Activated CD4-positive, alpha-beta T cell treated with anti-CD3 and anti-CD28 coated beads, Interleukin-2, amount 50 U/mL, for 16 hours (primary cell): ENCODE measurements at regions not wholly inside any gene's neighbourhood (a gene's known extent, or its start where the extent isn't known, plus 50 kb on each side); places are given as distances from the start of the nearest gene placed in this dataset.

Source experiments
- DNase-seq: peaks from one replicate; pipeline ENCODE4 v3.0.0-alpha.2; 2020

DNA sequence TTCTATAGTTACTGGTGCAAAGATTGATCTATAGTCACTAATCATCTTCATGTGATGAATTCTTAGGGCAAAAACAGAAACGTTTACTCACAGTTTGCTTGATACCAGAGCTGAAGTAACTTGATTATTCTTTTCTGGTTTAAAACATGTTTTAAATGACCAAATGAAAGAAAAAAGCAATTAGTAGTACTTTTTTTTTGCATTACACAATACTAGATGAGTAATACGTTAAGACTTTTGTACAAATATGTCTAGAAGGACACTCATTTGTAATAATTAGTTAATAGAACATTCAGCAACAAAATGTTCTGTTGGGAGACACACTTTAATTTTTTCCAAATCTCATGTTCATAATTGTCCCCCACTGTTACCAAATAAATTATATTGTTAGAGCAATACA is 523.2 kb downstream of the SOX2 start:
- no peak for DNase-seq

- DNase-seq = no peak
Observed at GRCh38 chr3:182235504-182235903, 523.8 kb downstream of the SOX2 start.

DNA sequence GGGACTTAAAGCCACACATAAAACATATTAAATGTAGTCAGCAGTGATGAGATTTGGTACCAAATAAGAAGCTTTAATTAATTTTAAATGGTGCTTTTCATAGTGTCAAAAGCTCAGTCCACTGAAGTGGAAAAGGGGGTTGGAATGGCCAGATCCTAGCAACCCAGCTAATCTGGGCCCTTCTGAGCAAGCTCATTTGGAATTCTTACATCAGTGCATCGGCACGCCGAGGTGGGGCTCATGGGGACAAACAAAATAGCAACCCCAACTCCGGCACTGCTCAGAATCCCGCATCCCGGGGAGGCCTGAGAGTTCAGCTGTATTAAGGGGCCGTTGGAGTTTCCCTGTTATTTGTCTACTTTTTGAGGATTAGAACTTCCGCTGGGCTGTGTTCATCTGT is 526.4 kb downstream of the SOX2 start:
- DNase-seq = no peak

GRCh38 chr3:182239316-182239715 is 527.6 kb downstream of the SOX2 start:
- DNase-seq = no peak

- DNase-seq = no peak
Observed at GRCh38 chr3:182240474-182240873, 528.7 kb downstream of the SOX2 start.

DNA sequence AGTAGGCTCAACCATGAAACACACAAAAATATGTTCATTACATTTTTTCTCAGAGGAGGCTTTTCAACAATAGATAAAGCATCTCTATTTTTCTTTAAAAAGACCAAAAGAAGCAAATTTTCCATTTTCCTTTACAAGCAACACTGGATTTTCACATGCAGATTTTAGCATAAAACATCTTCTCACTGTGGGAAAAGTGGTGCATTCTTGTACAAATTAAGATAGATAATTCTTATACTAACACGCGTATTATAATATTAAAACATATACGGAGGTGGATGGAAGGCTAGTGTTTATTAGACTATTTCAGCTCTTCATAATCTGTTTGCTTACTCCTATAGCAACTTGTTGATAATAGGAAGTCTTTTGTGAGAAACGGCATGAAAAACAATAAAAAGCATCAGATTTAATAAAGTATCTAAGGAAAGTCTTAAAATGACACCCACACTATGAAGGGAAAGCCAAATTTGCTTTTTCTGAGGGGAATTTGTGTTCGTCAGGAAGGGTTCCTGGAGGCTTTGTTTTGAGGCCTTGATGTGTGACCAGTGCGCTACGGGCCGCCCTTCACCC is 529.6 kb downstream of the SOX2 start:
- DNase-seq = no peak

DNA sequence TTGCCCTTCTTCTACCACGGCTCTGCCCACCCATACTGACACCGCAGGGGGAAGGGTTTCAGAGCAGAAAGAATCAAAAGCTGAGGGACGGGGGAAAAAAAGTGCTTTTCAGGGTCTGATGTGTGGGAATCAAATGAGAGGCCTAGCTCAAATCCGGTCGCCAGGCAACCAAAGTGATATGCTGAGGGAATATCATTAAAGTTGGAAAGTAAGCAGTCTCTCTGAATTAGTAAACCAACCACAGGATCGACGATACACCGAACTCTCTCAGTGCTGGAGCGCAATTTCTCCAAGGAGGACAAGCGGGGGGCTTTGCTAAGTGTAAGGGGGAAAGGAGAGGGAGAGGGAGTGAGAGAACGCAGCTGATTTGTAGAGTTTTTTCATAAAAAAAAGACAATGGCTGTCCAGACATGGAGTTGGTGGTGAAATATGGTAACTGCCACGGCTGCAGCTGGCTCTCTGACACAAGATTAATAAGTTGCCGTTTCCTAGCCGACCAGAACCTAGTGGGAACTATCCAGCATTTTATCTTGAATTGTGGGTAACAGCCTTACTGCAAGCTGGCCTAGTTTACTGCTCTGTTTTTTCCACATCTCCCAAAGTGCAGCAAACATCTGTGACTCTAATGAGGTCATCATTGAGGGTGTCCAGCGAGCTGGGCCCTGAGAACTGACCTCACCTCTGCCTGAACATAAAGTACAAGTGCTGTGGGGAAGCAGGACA is 530.2 kb downstream of the SOX2 start:
- no peak for DNase-seq

DNA sequence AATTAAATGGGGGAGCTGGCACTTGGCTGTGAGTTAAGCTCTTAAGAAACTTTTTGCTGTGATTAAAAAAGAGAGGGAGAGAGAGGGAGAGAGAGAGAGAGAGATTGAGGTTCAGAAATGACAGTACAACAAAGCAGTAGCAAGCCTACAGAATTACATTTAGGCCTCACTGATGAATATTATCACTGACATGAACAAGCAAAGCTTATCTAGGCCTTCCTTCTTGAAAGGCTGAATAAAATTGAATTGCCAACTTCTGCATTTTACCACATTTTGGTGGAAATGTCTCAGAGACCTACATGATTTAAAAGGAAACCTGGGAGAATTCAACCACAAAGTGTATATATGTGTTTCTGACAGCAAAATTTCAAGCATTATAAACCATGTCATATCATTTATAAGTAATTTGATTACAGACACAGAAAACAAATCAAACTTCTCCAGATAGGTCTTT is 530.8 kb downstream of the SOX2 start:
- no peak for DNase-seq

DNA sequence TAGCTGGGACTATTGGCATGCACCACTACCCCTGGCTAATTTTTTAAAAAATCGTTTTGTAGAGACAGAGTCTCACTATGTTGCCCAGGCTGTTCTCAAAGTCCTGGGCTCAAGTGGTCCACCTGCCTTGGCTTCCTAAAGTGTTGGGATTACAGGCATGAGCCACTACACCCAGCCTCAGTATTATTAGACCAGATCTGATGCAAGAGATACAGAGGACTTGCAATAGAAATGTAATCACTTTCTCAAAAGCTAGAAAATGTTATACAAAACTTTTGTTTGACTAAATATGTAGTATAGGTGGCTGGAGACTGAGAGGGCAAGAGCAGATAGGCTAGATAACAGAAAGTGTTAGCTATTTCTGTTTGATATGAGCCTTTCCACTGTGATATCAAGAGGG is 531.9 kb downstream of the SOX2 start:
- DNase-seq = no peak

- DNase-seq = no peak
Observed at GRCh38 chr3:182244222-182244971, 532.7 kb downstream of the SOX2 start.

GRCh38 chr3:182245059-182245458 is 533.3 kb downstream of the SOX2 start:
- no peak for DNase-seq

- DNase-seq = no peak
Observed at GRCh38 chr3:182246870-182247269, 535.1 kb downstream of the SOX2 start.

DNA sequence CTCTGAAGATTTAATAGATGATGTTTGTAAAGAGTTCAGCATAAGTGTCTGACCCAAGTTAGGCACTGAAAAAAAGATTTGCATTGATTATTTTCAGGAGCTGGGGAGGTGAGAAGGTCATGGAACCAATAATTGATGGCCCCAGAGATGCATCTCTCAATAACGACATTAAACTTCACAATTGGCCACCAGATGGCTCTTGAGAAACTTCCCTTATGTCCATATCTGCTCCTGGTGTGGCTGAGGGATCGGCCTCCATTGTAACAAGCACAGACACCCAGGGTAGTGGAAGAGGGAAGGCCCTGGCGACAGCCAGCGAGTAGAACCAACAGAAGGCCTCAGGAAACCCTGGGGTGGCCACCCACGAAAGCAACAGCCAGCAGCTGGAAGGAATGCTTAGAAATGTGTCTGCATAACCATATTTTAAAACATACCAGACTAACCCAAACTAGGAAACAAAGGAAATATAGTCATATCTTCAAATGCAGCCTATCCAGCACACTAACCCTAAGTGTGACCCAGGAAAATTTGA is 536.7 kb downstream of the SOX2 start:
- no peak for DNase-seq

DNA sequence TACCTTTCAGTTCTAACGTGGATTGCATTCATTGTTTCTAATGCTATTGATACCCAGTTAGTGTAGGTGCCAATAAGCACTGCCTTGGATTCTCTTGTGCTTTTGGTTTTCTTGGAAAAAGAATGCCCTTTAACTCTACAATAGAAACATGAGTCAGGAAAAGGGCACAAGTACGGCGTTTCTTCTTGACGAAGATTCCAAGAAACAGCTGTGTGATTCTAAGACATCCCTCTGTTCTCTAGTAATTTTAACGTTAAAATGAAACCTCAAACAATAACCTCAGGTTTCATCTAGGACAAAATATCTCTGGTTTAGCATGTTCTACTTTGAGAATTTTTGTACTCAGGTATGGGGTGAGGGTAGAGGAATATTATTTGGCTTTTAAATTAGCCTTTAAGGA is 540.5 kb upstream of the ATP11B start:
- no peak for DNase-seq

- no peak for DNase-seq
Observed at GRCh38 chr3:182255158-182255557, 538.1 kb upstream of the ATP11B start.

DNA sequence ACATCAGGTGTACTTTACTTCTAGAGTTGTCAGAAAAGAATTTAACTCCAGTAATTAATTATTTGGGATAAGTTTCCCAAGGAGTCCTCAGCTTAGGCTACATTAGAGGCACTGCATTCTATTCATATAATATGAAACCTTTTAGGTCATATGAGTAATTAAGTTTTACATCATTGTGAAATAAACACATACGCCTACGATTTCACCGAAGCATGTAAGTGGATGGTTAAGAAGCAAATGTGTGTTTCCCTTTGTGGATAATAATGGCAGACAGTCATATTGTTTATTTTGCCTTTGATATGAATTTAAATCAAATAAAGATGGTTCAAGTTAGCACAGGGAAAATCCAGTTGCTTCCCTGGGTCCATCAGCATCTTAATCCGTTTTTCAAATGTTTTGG is 535.9 kb upstream of the ATP11B start:
- DNase-seq = no peak

GRCh38 chr3:182258538-182259177 is 534.6 kb upstream of the ATP11B start:
- DNase-seq = peak; percentile 8

DNA sequence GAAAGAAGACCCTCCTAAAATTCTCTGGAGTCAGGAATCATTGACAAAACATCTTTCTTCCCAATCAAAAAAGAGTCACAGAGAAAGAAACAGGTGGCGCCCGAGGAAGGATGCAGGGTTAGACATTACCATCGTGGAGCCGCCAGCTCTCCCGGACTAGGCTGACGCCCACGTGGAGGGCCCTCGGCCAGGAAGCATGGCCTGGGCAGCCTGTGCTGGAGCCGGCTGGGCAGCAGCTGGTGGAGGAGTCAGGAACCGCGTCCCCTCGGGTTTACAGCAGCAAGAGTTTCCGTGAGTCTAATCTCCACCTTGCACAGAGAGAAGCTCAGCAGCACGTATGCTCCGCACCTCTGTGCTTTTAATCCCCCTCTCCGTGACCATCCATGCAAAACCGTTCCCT is 533.7 kb upstream of the ATP11B start:
- DNase-seq = no peak

- no peak for DNase-seq
Observed at GRCh38 chr3:182261041-182261440, 532.3 kb upstream of the ATP11B start.

DNA sequence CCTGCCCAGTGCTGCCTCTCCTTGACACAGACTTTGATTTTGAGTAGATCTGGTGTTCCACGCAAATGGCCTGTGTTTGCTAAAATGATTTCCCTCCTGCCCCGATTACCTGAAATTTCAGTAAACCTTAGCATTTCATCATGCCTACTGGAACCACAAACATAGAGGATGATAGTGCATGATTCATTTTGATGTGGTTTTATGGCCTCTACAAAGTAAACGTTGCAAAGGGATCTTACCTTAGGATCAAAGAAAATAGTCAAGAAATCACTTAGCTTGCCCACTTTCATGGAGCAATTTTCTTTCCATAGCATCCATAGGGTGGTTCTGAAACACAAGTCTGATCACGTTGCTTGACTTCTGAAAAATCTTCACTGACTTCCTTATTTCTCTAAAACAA is 524.6 kb upstream of the ATP11B start:
- DNase-seq = no peak

DNA sequence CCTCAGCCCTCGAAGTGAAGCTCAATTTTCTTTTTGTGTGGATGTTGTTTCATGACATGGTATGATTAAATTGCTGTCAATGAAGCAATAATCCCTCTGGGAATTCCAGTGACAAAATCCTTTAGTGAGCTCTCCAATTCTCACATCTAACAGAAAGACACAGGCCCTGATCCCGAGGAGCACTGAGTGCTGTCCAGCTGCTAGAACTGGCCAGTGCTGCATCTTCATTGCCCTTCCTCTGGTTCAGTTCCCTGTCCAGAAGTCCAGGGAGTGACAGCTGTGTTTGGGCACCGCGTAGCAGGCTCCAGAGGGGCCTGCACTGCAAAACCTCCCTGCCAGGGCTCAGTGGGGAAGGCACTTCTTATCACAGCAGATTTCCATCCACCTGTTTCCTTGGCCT is 516.8 kb upstream of the ATP11B start:
- DNase-seq = no peak

DNA sequence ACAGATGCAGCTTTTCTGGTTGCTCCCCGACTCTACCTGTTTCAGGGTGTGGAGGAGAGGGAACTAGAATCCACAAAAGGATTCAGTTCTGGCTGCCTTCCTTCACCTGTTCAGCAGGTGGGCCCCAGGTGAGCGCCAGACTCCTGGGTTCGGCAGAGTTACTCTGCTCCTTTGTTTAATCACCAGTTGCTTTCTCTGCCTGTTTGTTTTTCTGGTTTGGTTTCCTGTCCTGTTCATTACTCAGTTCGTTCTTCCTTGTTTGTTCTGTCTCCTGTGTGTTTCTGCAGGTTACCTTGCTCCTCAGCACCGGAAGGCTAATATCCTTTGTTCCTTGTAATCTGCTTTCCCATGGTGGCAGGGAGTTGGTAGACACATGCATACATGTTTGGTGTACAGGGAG is 508.5 kb upstream of the ATP11B start:
- no peak for DNase-seq

DNA sequence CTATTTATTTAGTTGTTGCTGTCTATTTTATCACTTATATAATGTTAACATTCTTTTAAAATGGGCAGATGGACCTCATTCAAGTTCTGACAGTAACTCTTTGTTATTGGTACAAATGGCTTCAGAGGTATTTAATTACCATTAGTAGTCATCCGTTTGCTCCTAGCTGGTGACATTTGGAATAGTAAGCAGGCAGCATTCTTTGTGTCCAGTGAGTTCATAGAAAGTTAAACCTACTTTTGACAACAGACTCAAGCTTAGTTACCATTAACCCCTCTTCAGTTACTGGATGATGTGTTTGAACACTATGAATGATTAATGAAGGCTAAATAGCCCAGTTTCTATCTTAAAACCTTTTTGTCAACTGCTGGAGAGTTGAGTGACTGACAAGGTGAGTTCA is 500.7 kb upstream of the ATP11B start:
- no peak for DNase-seq

GRCh38 chr3:182294256-182294655 is 499.0 kb upstream of the ATP11B start:
- DNase-seq = no peak
